Astrocyte (in vitro differentiated cells and primary cell): ENCODE measurements at regions not wholly inside any gene's neighbourhood (a gene's known extent, or its start where the extent isn't known, plus 50 kb on each side); places are given as distances from the start of the nearest gene placed in this dataset.

Source experiments
- CTCF ChIP-seq: IDR thresholded peaks from 2 replicates; pipeline ENCODE4 v1.5.1; 2011; ENCODE audit warnings: low read depth, mild to moderate bottlenecking, inconsistent platforms, low read length, moderate library complexity; ENCODE audit not compliant: insufficient read depth
- EZH2 ChIP-seq: IDR thresholded peaks from 2 replicates; pipeline ENCODE4 v1.6.1; 2012; ENCODE audit warnings: mild to moderate bottlenecking, low read length, inconsistent platforms; ENCODE audit not compliant: insufficient read depth

DNA sequence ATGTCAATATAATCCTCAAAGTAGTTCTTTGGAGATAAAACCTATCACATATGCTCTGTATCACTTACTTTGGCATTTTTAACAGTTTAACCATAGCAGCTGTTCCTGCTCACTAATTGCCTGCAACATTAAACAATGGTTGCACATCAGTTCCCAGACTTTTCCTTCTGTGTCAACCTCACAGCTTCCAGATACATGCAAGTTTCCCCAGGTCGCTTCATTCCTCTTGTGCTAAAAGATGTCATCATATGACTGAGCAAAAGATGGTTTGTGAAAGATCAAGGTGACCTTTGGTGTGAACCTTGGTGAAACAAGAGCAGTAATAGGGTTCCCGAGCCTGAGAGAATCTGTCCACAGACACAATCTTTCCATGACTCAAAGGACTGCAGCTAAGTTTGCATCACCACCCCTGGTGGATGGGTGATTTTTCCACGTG, 500.4 kb upstream of the PAPPA start:
- no peak for TF ChIP-seq CTCF
- no peak for TF ChIP-seq EZH2
